IMR-90 (cell line): ENCODE measurements at regions not wholly inside any gene's neighbourhood (a gene's known extent, or its start where the extent isn't known, plus 50 kb on each side); places are given as distances from the start of the nearest gene placed in this dataset.

Experiments
- ATAC-seq: fragments of 200-7000 bp; cut with Tn5 transposase; 2 replicates; pipeline ENCODE4 v1.9.1; 2020; ENCODE audit warnings: low read depth, mild to moderate bottlenecking, moderate library complexity
- BruUV-seq: library from RNA; stranded (reverse); fragments of 400-500 nt; replicated peaks from 2 replicates; lab custom pipeline; 2021; lab: Mats Ljungman, UMichigan
- CTCF ChIA-PET: fragments of 300-600 bp; formaldehyde crosslinking; extraction: SDS; loops from one replicate; lab custom pipeline; 2021; ENCODE audit warnings: antibody characterized with exemption; lab: Yijun Ruan, JAX
- POLR2A ChIA-PET: fragments of 300-600 bp; sonication (Branson Sonifier 250); formaldehyde crosslinking; loops from one replicate; lab custom pipeline; 2022; ENCODE audit warnings: antibody characterized with exemption; ENCODE audit not compliant: unreplicated experiment; lab: Charles Lee
- DNase-seq: peaks from one replicate; pipeline ENCODE4 v3.0.0; 2013
- H2AFZ ChIP-seq: replicated peaks from 2 replicates; pipeline ENCODE3; 2013; ENCODE audit warnings: low read length, mild to moderate bottlenecking; ENCODE audit not compliant: poor library complexity
- H2AK5ac ChIP-seq: 2 replicates; pipeline ENCODE4 v1.6.1; 2013; ENCODE audit warnings: low read depth, low read length, inconsistent platforms
- H2AK9ac ChIP-seq: replicated peaks from 2 replicates; pipeline ENCODE3; 2013; ENCODE audit warnings: mild to moderate bottlenecking, low read depth, low read length, moderate library complexity; ENCODE audit not compliant: poor library complexity
- H2BK120ac ChIP-seq: 2 replicates; pipeline ENCODE4 v1.6.1; 2013; ENCODE audit warnings: low read depth, low read length, inconsistent platforms
- H2BK15ac ChIP-seq: 3 replicates; pipeline ENCODE4 v1.6.1; 2013; ENCODE audit warnings: low read depth, low read length, inconsistent platforms
- H2BK20ac ChIP-seq: 2 replicates; pipeline ENCODE4 v1.6.1; 2013; ENCODE audit warnings: low read depth, mild to moderate bottlenecking, inconsistent platforms, low read length, moderate library complexity
- H2BK5ac ChIP-seq: 2 replicates; pipeline ENCODE4 v1.6.1; 2013; ENCODE audit warnings: mild to moderate bottlenecking, low read depth, low read length, inconsistent platforms; ENCODE audit not compliant: poor library complexity, severe bottlenecking
- H3K14ac ChIP-seq: replicated peaks from 2 replicates; pipeline ENCODE4 v1.6.1; 2013; ENCODE audit warnings: low read depth, low read length, inconsistent platforms
- H3K18ac ChIP-seq: 2 replicates; pipeline ENCODE4 v1.6.1; 2013; ENCODE audit warnings: low read depth, low read length, control low read depth
- H3K23ac ChIP-seq: 2 replicates; pipeline ENCODE4 v1.6.1; 2013; ENCODE audit warnings: low read depth, low read length, inconsistent platforms
- H3K27ac ChIP-seq: 2 replicates; pipeline ENCODE4 v1.5.1; 2013; ENCODE audit warnings: mild to moderate bottlenecking, control low read depth, low read length; ENCODE audit not compliant: insufficient read depth
- H3K27me3 ChIP-seq: 2 replicates; pipeline ENCODE4 v1.6.1; 2013; ENCODE audit warnings: low read length; ENCODE audit not compliant: control insufficient read depth, insufficient read depth
- H3K36me3 ChIP-seq: 2 replicates; pipeline ENCODE4 v1.6.1; 2013; ENCODE audit warnings: low read length, mixed read lengths; ENCODE audit not compliant: control insufficient read depth, insufficient read depth
- H3K4ac ChIP-seq: 2 replicates; pipeline ENCODE4 v1.6.1; 2013; ENCODE audit warnings: low read depth, low read length, inconsistent platforms
- H3K4me1 ChIP-seq: 2 replicates; pipeline ENCODE4 v1.6.1; 2013; ENCODE audit warnings: low read length, mixed read lengths; ENCODE audit not compliant: control insufficient read depth, insufficient read depth
- H3K4me2 ChIP-seq: 2 replicates; pipeline ENCODE4 v1.6.1; 2013; ENCODE audit warnings: low read depth, mild to moderate bottlenecking, control low read depth, low read length, moderate library complexity
- H3K4me3 ChIP-seq: 2 replicates; pipeline ENCODE4 v1.5.1; 2013; ENCODE audit warnings: low read depth, mild to moderate bottlenecking, control low read depth, low read length, moderate library complexity; ENCODE audit not compliant: insufficient read depth
- H3K56ac ChIP-seq: 2 replicates; pipeline ENCODE4 v1.6.1; 2013; ENCODE audit warnings: low read length, inconsistent platforms; ENCODE audit not compliant: insufficient read depth; ENCODE audit errors: extremely low read depth
- H3K79me1 ChIP-seq, 2 experiments: 2 replicates each; pipeline ENCODE4 v1.6.1; 2013; ENCODE audit warnings: low read length in 2 of 2, inconsistent platforms in 1 of 2, low read depth in 1 of 2
- H3K9ac ChIP-seq: 2 replicates; pipeline ENCODE4 v1.6.1; 2013; ENCODE audit warnings: low read depth, low read length, control low read depth
- H3K9me1 ChIP-seq: 2 replicates; pipeline ENCODE4 v1.6.1; 2013; ENCODE audit warnings: low read length, inconsistent platforms; ENCODE audit not compliant: insufficient read depth
- H3K9me3 ChIP-seq: 2 replicates; pipeline ENCODE4 v1.6.1; 2013; ENCODE audit warnings: low read length; ENCODE audit not compliant: control insufficient read depth, insufficient read depth
- H4K20me1 ChIP-seq: 2 replicates; pipeline ENCODE4 v1.6.1; 2013; ENCODE audit warnings: low read length, inconsistent platforms; ENCODE audit not compliant: insufficient read depth
- H4K5ac ChIP-seq: 2 replicates; pipeline ENCODE4 v1.6.1; 2013; ENCODE audit warnings: mild to moderate bottlenecking, low read depth, low read length, control low read depth
- H4K8ac ChIP-seq, 2 experiments: 2 replicates each; pipeline ENCODE4 v1.6.1; 2013; ENCODE audit warnings: low read depth in 2 of 2, low read length in 2 of 2, control low read depth in 1 of 2, inconsistent platforms in 1 of 2
- H4K91ac ChIP-seq: 2 replicates; pipeline ENCODE4 v1.6.1; 2013; ENCODE audit warnings: low read depth, low read length, inconsistent platforms; ENCODE audit not compliant: insufficient read depth
- BHLHE40 ChIP-seq: fragments of 150-350 bp; IDR thresholded peaks from 2 replicates; pipeline ENCODE4 v1.6.1; 2016; ENCODE audit warnings: mild to moderate bottlenecking, low read depth, low read length
- CEBPB ChIP-seq: IDR thresholded peaks from 2 replicates; pipeline ENCODE4 v1.6.1; 2012; ENCODE audit warnings: low read depth, low read length, improper control_type of control experiment
- MAZ ChIP-seq: IDR thresholded peaks from 2 replicates; pipeline ENCODE4 v1.6.1; 2012; ENCODE audit warnings: low read depth, mild to moderate bottlenecking, low read length, improper control_type of control experiment, moderate library complexity, borderline replicate concordance
- NFE2L2 ChIP-seq: fragments of 150-350 bp; IDR thresholded peaks from 2 replicates; pipeline ENCODE4 v1.6.1; 2016; ENCODE audit warnings: low read depth, mild to moderate bottlenecking, low read length
- RAD21 ChIP-seq: IDR thresholded peaks from 2 replicates; pipeline ENCODE4 v1.6.1; 2012; ENCODE audit warnings: low read length, improper control_type of control experiment
- SMC3 ChIP-seq: fragments of 150-350 bp; IDR thresholded peaks from 2 replicates; pipeline ENCODE4 v1.6.1; 2016; ENCODE audit warnings: low read depth, mild to moderate bottlenecking, antibody characterized with exemption, low read length, moderate library complexity
- WGBS, 2 experiments: methylation state at CpG; one replicate each; pipeline versions ENCODE4 v1.1.5 to v1.1.7; 2013; ENCODE audit warnings: missing lambda C conversion rate in 2 of 2; ENCODE audit not compliant: insufficient read length in 1 of 2; ENCODE audit errors: extremely low coverage in 2 of 2; 5-methylcytosine and 5-hydroxymethylcytosine counted together
- dilution Hi-C: fragments of 300-500 bp; cut with HindIII; formaldehyde crosslinking; loops from one replicate; pipeline ENCODE4 v1.14.3; 2018; ENCODE audit warnings: low sequenced_read_pairs; ENCODE audit not compliant: unreplicated experiment
- in situ Hi-C: fragments of 300-500 bp; cut with MboI; formaldehyde crosslinking; loops from 3 replicates; pipeline ENCODE4 v1.14.3; 2019; ENCODE audit warnings: low sequenced_read_pairs, inconsistent platforms, mixed read lengths
- intact Hi-C: fragments of 100-400 bp; cut with micrococcal nuclease; formaldehyde crosslinking; loops from 2 replicates; pipeline ENCODE4 v1.10.0; 2022
- TF ChIP-seq, protein P1 (sequence below): fragments of 150-350 bp; IDR thresholded peaks from 2 replicates; pipeline ENCODE4 v1.6.1; 2016; ENCODE audit warnings: low read depth, mild to moderate bottlenecking, low read length, moderate library complexity, borderline replicate concordance

DNA sequence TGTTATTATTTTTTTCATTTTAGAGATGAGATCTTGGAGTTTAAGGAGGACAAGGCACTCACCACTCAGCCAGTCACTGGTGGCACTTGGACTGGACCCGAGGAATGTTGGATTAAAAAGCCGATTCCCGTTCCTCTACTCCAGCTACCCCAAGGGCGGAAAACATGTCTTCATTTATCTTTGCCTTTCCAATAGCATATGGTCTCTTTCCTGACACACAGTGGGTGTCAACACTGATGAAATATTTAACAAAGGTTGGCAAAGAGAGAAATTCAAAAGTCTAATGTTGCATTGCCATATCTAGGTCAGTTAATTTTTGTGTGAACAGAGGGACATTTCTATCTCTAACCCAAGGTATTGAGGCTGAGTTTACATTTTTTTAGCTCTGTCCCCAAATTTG is 459.7 kb downstream of the RBFOX1 start:
- Histone ChIP-seq H2BK120ac (no peak overlapping the region), H3K56ac (no peak overlapping the region), H4K91ac (no peak overlapping the region), H2BK20ac (no peak overlapping the region), H4K20me1 (no peaks in the 10 kb centered on the region), H4K5ac (no peak overlapping the region), H3K36me3 (no peaks in the 10 kb centered on the region), H3K18ac (no peak overlapping the region), H4K8ac (no peak overlapping the region), H3K79me1 (no peaks in the 10 kb centered on the region), H2AFZ (no peak overlapping the region), H3K9me1 (no peaks in the 10 kb centered on the region), H3K14ac (no peak overlapping the region), H3K9ac (no peak overlapping the region), H3K23ac (no peak overlapping the region), H2BK5ac (no peak overlapping the region), H3K4me2 (no peak overlapping the region), H3K27me3 (no peaks in the 10 kb centered on the region), H2BK15ac (no peak overlapping the region), H3K4me3 (no peak overlapping the region), H3K4me1 (no peaks in the 10 kb centered on the region), H2AK9ac (no peak overlapping the region), H2AK5ac (no peak overlapping the region), H3K4ac (no peak overlapping the region), H3K27ac (no peak overlapping the region), H3K9me3 (peaks cover 2% of the 10 kb centered on the region)
- no TSS peak for BruUV-seq
- DNase-seq (no peak), ATAC-seq (no peak)
- dilution Hi-C loops = no loop called here
- intact Hi-C loops = no loop called here
- ChIA-PET POLR2A (no interaction called here), CTCF (no interaction called here)
- TF ChIP-seq MAZ (no peak), CEBPB (no peak), SMC3 (no peak), BHLHE40 (no peak), RAD21 (no peak), NFE2L2 (no peak)
- TF ChIP-seq, protein P1, sequence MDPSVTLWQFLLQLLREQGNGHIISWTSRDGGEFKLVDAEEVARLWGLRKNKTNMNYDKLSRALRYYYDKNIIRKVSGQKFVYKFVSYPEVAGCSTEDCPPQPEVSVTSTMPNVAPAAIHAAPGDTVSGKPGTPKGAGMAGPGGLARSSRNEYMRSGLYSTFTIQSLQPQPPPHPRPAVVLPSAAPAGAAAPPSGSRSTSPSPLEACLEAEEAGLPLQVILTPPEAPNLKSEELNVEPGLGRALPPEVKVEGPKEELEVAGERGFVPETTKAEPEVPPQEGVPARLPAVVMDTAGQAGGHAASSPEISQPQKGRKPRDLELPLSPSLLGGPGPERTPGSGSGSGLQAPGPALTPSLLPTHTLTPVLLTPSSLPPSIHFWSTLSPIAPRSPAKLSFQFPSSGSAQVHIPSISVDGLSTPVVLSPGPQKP = no peak
- WGBS, 2 experiments = no CpG with 5 or more reads among the region's 4 CpGs
- in situ Hi-C loops = no loop called here
